Gastroesophageal sphincter (tissue), 3 donors: ENCODE measurements at regions not wholly inside any gene's neighbourhood (a gene's known extent, or its start where the extent isn't known, plus 50 kb on each side); places are given as distances from the start of the nearest gene placed in this dataset.

Source experiments
- CTCF ChIP-seq, 4 experiments: fragments of 200-600 bp in 2 of 4; fragments of 450-650 bp in 2 of 4; sonication (generic) in 1 of 4; IDR thresholded peaks; one replicate each; pipeline ENCODE4 v1.5.1; 2017 to 2019; ENCODE audit warnings: antibody characterized with exemption in 4 of 4, mild to moderate bottlenecking in 2 of 4, moderate library complexity in 2 of 4
- EP300 ChIP-seq: sonication (generic); formaldehyde crosslinking; IDR thresholded peaks from one replicate; pipeline ENCODE4 v1.6.1; 2017; ENCODE audit warnings: antibody characterized with exemption, mild to moderate bottlenecking
- POLR2A ChIP-seq, 2 donors: fragments of 450-650 bp; IDR thresholded peaks; one replicate each; pipeline ENCODE4 v1.6.1; 2017; ENCODE audit warnings: antibody characterized with exemption in 2 of 2, mild to moderate bottlenecking in 2 of 2, moderate library complexity in 1 of 2
- POLR2AphosphoS5 ChIP-seq: sonication (generic); formaldehyde crosslinking; IDR thresholded peaks from one replicate; pipeline ENCODE4 v1.6.1; 2017; ENCODE audit warnings: antibody characterized with exemption

GRCh38 chrX:39302838-39303237 is 501.6 kb downstream of the MID1IP1 start:
- no peak for TF ChIP-seq POLR2A (IDR thresholded peaks at IDR 0.05)
- no peak for TF ChIP-seq CTCF (IDR thresholded peaks at IDR 0.05)
- no peak for TF ChIP-seq EP300
- no peak for TF ChIP-seq POLR2AphosphoS5
